ENCODE measurements at regions not wholly inside any gene's neighbourhood (a gene's known extent, or its start where the extent isn't known, plus 50 kb on each side); places are given as distances from the start of the nearest gene placed in this dataset.

GRCh38 chr5:25448190-25448621, 803.4 kb upstream of the CDH10 start (continued):
- TF ChIP-seq TAF1 (IDR thresholded peaks at IDR 0.05; ENCODE audit: low read depth, low read length) = no peak
- no peak for TF ChIP-seq RFX5 (IDR thresholded peaks at IDR 0.05; ENCODE audit: borderline replicate concordance, low read depth, low read length)
- no peak for TF ChIP-seq CBX5 (IDR thresholded peaks at IDR 0.05; ENCODE audit: low read depth, low read length)
- TF ChIP-seq SIN3A (conservative IDR thresholded peaks at IDR 0.05 in 1 of 2, IDR thresholded peaks at IDR 0.05 in 1 of 2; ENCODE audit: low read depth in 1 of 2, low read length in 2 of 2) = peak in 1 of 2 experiments; percentile 16; a peak in 1 of 4 replicates
- no peak for TF ChIP-seq MAX (IDR thresholded peaks at IDR 0.05)
- TF ChIP-seq CBX8 (IDR thresholded peaks at IDR 0.05; ENCODE audit: borderline replicate concordance, low read depth, low read length) = no peak
- no peak for TF ChIP-seq KDM4A (IDR thresholded peaks at IDR 0.05; ENCODE audit: low read depth, low read length, severe bottlenecking)
- no peak for TF ChIP-seq ATF3 (IDR thresholded peaks at IDR 0.05; ENCODE audit: insufficient read depth, low read depth, low read length)
- TF ChIP-seq SP1 (IDR thresholded peaks at IDR 0.05; ENCODE audit: low read depth, low read length) = no peak
- TF ChIP-seq ASH2L (IDR thresholded peaks at IDR 0.05; ENCODE audit: low read length) = peak; percentile 46
- no peak for TF ChIP-seq EGR1 (IDR thresholded peaks at IDR 0.05; ENCODE audit: borderline replicate concordance, low read depth, low read length)
- TF ChIP-seq SUZ12 (IDR thresholded peaks at IDR 0.05; ENCODE audit: low read length) = no peak
- TF ChIP-seq TEAD4 (IDR thresholded peaks at IDR 0.05; ENCODE audit: low read depth, low read length) = no peak
- TF ChIP-seq ZNF274 (IDR thresholded peaks at IDR 0.05; ENCODE audit: borderline replicate concordance, extremely low read depth, low read length) = no peak
- no peak for TF ChIP-seq RBBP5 (IDR thresholded peaks at IDR 0.05; ENCODE audit: borderline replicate concordance, low read depth, low read length)
- TF ChIP-seq MAFK (IDR thresholded peaks at IDR 0.05; ENCODE audit: low read depth, low read length) = no peak
- no peak for TF ChIP-seq BCL11A (IDR thresholded peaks at IDR 0.05; ENCODE audit: low read depth in 2 of 2, low read length in 2 of 2)
- TF ChIP-seq JUN (IDR thresholded peaks at IDR 0.05; ENCODE audit: low read depth, low read length) = no peak
- TF ChIP-seq BRCA1 (IDR thresholded peaks at IDR 0.05; ENCODE audit: low read depth, low read length) = no peak
- no peak; the same call in 1 of the 2 replicates for TF ChIP-seq JUND (IDR thresholded peaks at IDR 0.05; ENCODE audit: low read length)
- TF ChIP-seq KDM1A (IDR thresholded peaks at IDR 0.05; ENCODE audit: borderline replicate concordance, low read length) = no peak
- TF ChIP-seq E2F6 (IDR thresholded peaks at IDR 0.05) = no peak
- no peak for TF ChIP-seq CTBP2 (IDR thresholded peaks at IDR 0.05; ENCODE audit: borderline replicate concordance, insufficient read depth, insufficient read length, low read length)
- TF ChIP-seq RXRA (IDR thresholded peaks at IDR 0.05; ENCODE audit: insufficient read depth, low read depth, low read length) = no peak
- no peak for TF ChIP-seq TCF12 (IDR thresholded peaks at IDR 0.05; ENCODE audit: low read depth, low read length)
- TF ChIP-seq POLR2A (IDR thresholded peaks at IDR 0.05; ENCODE audit: control extremely low read depth in 1 of 2, low read depth in 2 of 2, low read length in 2 of 2) = peak in 1 of 2 experiments; percentile 30; a peak in 1 of 3 replicates

Data from H1 (cell line).